ENCODE measurements at regions not wholly inside any gene's neighbourhood (a gene's known extent, or its start where the extent isn't known, plus 50 kb on each side); places are given as distances from the start of the nearest gene placed in this dataset.
A peak's percentile ranks its signal among the peaks of the same experiment; 100 is the strongest.

DNA sequence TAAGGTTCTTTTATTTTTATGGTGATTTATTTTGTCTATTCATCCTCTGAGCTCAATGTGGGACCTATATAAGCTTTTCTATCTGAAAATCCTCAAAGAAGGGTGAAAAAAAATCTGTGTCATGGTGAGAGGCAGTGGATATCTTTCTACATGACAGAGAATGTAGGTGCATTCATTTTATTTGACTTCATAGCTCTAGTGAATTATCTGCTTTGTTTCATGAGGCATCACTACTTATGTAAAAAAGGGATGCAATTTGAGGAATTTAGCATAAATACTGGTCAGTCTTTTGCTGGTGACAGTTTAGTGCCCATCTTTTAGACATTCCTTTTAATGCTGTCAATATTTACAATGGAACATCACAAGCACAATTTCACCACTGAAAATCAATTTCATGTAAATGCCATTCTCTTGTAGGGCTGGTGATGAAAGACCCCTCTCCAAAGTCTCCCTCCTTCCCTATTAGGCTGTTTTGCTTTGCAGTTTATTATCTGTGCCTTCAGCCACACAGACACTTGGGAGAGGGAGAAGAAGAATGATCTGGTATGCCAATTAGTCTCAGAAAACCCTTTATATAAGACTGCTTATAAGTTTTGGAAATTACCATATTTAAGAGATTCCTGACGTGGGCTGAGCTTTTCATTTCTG lies 148.3 kb upstream of the NXPH2 start:
- Histone ChIP-seq H3K36me3 (ENCODE audit: insufficient read depth in 1 of 2, low read depth in 1 of 2) (no peaks in the 10 kb centered on the region), H3K4me3 (no peak overlapping the region), H3K4me1 (no peaks in the 10 kb centered on the region), H3K27me3 (ENCODE audit: insufficient read depth in 3 of 3, low read length in 2 of 3) (no peaks in the 10 kb centered on the region), H3K27ac (no peak overlapping the region), H3K9me3 (no peaks in the 10 kb centered on the region)
- TF ChIP-seq, protein P1, sequence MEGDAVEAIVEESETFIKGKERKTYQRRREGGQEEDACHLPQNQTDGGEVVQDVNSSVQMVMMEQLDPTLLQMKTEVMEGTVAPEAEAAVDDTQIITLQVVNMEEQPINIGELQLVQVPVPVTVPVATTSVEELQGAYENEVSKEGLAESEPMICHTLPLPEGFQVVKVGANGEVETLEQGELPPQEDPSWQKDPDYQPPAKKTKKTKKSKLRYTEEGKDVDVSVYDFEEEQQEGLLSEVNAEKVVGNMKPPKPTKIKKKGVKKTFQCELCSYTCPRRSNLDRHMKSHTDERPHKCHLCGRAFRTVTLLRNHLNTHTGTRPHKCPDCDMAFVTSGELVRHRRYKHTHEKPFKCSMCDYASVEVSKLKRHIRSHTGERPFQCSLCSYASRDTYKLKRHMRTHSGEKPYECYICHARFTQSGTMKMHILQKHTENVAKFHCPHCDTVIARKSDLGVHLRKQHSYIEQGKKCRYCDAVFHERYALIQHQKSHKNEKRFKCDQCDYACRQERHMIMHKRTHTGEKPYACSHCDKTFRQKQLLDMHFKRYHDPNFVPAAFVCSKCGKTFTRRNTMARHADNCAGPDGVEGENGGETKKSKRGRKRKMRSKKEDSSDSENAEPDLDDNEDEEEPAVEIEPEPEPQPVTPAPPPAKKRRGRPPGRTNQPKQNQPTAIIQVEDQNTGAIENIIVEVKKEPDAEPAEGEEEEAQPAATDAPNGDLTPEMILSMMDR (IDR thresholded peaks at IDR 0.05): no peak
- DNase-seq (no peak), ATAC-seq (no peak)
- 43 to 50% (median 48%) methylated on average over 1 of the region's 1 CpG for WGBS, 3 donors
- intact Hi-C loops (cut with DNase I): no loop called here

DNA sequence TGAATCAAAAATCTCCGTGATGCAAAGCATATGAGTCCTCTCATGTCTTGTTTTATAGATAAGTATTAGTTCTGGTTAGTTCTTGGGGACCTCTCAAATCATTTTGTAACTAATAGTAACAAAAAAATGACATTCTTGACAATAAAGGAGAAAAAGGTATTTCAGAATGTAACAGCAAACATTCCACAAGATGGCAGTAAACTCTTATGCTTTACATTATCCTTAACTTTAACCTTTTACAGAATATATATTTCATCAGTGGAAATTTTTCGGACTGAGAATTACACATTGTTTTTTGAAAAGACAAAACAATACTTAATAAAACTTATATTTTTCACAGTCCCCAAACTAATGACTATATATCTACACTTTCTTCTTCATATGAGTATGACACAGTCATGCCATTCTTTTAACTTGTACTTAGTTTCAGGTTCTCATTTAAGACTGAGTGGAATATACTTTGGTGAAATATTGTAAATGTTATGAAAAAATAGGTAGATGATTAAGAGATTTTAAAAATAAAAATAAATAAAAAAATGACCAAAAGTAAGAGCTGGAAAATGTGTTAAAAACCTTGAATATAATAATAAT lies 142.9 kb upstream of the NXPH2 start:
- no peak for ATAC-seq
- TF ChIP-seq, protein P1 (IDR thresholded peaks at IDR 0.05): peak; percentile 19
- Histone ChIP-seq H3K27ac (no peak overlapping the region), H3K27me3 (ENCODE audit: insufficient read depth in 3 of 3, low read length in 2 of 3) (no peaks in the 10 kb centered on the region), H3K36me3 (ENCODE audit: insufficient read depth in 1 of 2, low read depth in 1 of 2) (no peaks in the 10 kb centered on the region), H3K9me3 (no peaks in the 10 kb centered on the region), H3K4me1 (no peaks in the 10 kb centered on the region), H3K4me3 (no peak overlapping the region)
- intact Hi-C loops (cut with DNase I): no loop called here
- DNase-seq: no peak
- WGBS, 3 donors: 34 to 41% (median 37%) methylated on average over 2 of the region's 2 CpGs

DNA sequence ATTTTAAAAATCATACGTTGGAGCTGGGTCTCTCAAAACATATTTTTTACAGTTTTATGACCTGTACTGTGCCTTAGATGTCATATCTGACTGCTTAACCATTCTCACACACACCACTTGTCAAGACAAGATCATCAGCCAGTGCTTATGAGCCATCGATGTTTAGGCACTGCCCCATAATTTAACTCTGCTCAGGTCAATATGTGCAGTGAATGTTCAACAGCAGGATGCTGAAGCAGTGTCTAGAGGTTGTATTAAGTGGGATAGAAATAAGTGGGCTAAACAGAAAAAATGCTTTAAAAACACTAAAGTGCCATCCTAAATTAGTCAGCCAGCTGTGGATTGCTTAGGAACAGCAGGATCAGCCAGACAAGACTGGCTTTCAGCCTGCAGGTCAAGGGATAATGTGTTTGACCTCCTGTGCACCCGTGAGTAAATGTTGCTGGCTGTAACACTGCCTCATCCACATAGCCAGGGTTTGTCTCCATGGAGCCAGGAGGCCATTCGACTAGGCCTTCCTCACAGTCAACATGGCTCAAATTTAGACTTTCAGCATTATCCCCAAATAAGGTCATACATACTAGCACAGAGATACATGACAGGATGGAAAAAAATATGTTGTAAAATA lies 139.0 kb upstream of the NXPH2 start:
- Histone ChIP-seq H3K4me1 (no peaks in the 10 kb centered on the region), H3K36me3 (ENCODE audit: insufficient read depth in 1 of 2, low read depth in 1 of 2) (no peaks in the 10 kb centered on the region), H3K27me3 (ENCODE audit: insufficient read depth in 3 of 3, low read length in 2 of 3) (no peaks in the 10 kb centered on the region), H3K9me3 (no peaks in the 10 kb centered on the region), H3K4me3 (no peak overlapping the region), H3K27ac (no peak overlapping the region)
- DNase-seq (no peak), ATAC-seq (no peak)
- WGBS, 3 donors: 28 to 30% (median 29%) methylated on average over 4 of the region's 4 CpGs
- intact Hi-C loops (cut with DNase I): no loop called here
- TF ChIP-seq, protein P1 (IDR thresholded peaks at IDR 0.05): no peak

DNA sequence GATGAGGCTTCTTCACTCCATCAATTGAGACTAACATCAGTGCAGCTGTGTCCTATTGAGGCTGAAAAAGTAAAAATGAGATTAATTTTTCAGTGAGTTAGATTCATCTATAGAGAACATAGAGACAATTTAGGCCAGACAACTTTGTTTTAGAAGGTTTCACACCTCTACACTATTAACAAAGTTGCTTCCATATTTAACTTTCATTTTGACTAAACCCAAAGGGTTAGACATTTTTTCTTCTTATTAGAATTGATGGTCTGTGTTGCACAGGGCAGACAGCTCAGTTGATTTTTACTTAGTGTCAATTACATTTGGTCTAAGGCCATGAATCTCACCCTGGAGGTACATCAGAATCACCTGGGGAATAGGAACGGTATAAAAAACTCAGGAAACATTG lies 130.2 kb upstream of the NXPH2 start:
- TF ChIP-seq, protein P1 (IDR thresholded peaks at IDR 0.05): no peak
- 60 to 71% (median 64%) methylated on average over 1 of the region's 1 CpG for WGBS, 3 donors
- H3K9me3 ChIP-seq: no peaks in the 10 kb centered on the region
- no peaks in the 10 kb centered on the region for H3K4me1 ChIP-seq
- intact Hi-C loops (cut with DNase I): no loop called here
- no peak overlapping the region for H3K4me3 ChIP-seq
- no peak overlapping the region for H3K27ac ChIP-seq
- no peak for DNase-seq
- no peak for ATAC-seq
- H3K27me3 ChIP-seq (ENCODE audit: insufficient read depth in 3 of 3, low read length in 2 of 3): no peaks in the 10 kb centered on the region
- no peaks in the 10 kb centered on the region for H3K36me3 ChIP-seq (ENCODE audit: insufficient read depth in 1 of 2, low read depth in 1 of 2)

Measured in psoas muscle (tissue), 7 donors.